ENCODE measurements at regions not wholly inside any gene's neighbourhood (a gene's known extent, or its start where the extent isn't known, plus 50 kb on each side); places are given as distances from the start of the nearest gene placed in this dataset.

GRCh38 chr6:3612341-3613041, 139.0 kb downstream of the PXDC1 start:
- H3K36me3 ChIP-seq (ENCODE audit: insufficient read depth in 1 of 2, low read depth in 1 of 2): no peaks in the 10 kb centered on the region
- DNase-seq (no peak), ATAC-seq (peak; percentile 90 to 95 (median 92))
- no peaks in the 10 kb centered on the region for H3K9me3 ChIP-seq
- peak overlapping the region; percentile 59 for H3K27ac ChIP-seq
- TF ChIP-seq, protein P1, sequence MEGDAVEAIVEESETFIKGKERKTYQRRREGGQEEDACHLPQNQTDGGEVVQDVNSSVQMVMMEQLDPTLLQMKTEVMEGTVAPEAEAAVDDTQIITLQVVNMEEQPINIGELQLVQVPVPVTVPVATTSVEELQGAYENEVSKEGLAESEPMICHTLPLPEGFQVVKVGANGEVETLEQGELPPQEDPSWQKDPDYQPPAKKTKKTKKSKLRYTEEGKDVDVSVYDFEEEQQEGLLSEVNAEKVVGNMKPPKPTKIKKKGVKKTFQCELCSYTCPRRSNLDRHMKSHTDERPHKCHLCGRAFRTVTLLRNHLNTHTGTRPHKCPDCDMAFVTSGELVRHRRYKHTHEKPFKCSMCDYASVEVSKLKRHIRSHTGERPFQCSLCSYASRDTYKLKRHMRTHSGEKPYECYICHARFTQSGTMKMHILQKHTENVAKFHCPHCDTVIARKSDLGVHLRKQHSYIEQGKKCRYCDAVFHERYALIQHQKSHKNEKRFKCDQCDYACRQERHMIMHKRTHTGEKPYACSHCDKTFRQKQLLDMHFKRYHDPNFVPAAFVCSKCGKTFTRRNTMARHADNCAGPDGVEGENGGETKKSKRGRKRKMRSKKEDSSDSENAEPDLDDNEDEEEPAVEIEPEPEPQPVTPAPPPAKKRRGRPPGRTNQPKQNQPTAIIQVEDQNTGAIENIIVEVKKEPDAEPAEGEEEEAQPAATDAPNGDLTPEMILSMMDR (IDR thresholded peaks at IDR 0.05): no peak
- 32 to 45% (median 44%) methylated on average over 8 of the region's 8 CpGs for WGBS, 3 donors
- H3K4me3 ChIP-seq: no peak overlapping the region
- no peaks in the 10 kb centered on the region for H3K27me3 ChIP-seq (ENCODE audit: insufficient read depth in 3 of 3, low read length in 2 of 3)
- no peaks in the 10 kb centered on the region for H3K4me1 ChIP-seq
- intact Hi-C loops (cut with DNase I): loop anchor here in 1 of 2 donors (10.0 kb wide), 1 partner anchor 338 kb away; no protein-coding TSS in a partner anchor

- DNase-seq (no peak), ATAC-seq (no peak)
- no peaks in the 10 kb centered on the region for H3K36me3 ChIP-seq (ENCODE audit: insufficient read depth in 1 of 2, low read depth in 1 of 2)
- H3K4me3 ChIP-seq: no peak overlapping the region
- WGBS, 3 donors: 66 to 78% (median 75%) methylated on average over 7 of the region's 7 CpGs
- H3K4me1 ChIP-seq: no peaks in the 10 kb centered on the region
- intact Hi-C loops (cut with DNase I): loop anchor here in 1 of 2 donors (10.0 kb wide), 1 partner anchor 336 kb away; no protein-coding TSS in a partner anchor
- TF ChIP-seq, protein P1 (IDR thresholded peaks at IDR 0.05): no peak
- no peaks in the 10 kb centered on the region for H3K9me3 ChIP-seq
- no peaks in the 10 kb centered on the region for H3K27me3 ChIP-seq (ENCODE audit: insufficient read depth in 3 of 3, low read length in 2 of 3)
- H3K27ac ChIP-seq: no peak overlapping the region
These were observed 140.6 kb downstream of the PXDC1 start for GRCh38 chr6:3610921-3611320.

DNA sequence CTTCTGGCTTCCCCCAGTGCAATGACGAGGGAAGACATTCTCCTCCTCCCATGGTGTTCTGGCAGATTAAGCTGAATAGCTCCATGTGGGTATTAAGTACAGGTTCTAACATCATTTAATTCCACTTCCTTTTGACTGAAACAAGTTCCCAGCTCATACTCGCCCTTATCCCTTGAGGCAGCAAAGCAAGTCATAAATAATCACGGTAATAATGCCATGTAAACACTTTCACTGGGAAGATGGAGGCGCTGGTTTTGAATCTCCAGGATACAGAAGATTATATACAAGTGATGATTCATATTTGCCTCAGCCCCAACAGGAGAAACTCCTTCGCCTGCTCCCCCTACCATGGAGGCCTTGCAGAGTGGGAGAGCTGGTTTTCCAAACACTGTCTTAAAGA, 141.3 kb downstream of the PXDC1 start:
- Histone ChIP-seq H3K36me3 (ENCODE audit: insufficient read depth in 1 of 2, low read depth in 1 of 2) (no peaks in the 10 kb centered on the region), H3K27me3 (ENCODE audit: insufficient read depth in 3 of 3, low read length in 2 of 3) (no peaks in the 10 kb centered on the region), H3K27ac (no peak overlapping the region), H3K4me3 (no peak overlapping the region), H3K4me1 (no peaks in the 10 kb centered on the region), H3K9me3 (no peaks in the 10 kb centered on the region)
- TF ChIP-seq, protein P1 (IDR thresholded peaks at IDR 0.05): no peak
- DNase-seq: no peak
- intact Hi-C loops (cut with DNase I): loop anchor here in 1 of 2 donors (10.0 kb wide), 1 partner anchor 335 kb away; no protein-coding TSS in a partner anchor
- no peak for ATAC-seq
- WGBS, 3 donors: 64 to 73% (median 68%) methylated on average over 5 of the region's 5 CpGs

DNA sequence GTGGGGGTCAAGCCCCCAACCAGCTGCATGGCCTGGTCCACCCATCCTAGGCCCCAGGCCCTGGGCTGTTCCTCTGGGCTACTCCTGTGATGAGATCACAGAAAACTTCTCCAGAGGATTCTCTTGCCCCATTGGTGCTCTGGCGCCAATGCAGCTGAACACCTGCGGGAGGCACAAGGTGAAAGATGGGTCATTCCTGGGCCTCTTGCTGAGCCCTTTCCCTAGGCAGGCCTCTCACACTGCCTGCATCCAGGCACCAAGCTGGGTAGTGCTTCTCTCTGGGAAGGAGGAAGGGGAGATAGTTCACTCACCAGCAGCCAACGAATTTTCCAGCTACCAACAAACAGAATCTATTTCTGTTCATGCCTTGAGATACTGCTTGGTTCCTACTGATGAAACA, 142.1 kb downstream of the PXDC1 start:
- H3K27me3 ChIP-seq (ENCODE audit: insufficient read depth in 3 of 3, low read length in 2 of 3): no peaks in the 10 kb centered on the region
- intact Hi-C loops (cut with DNase I): no loop called here
- TF ChIP-seq, protein P1 (IDR thresholded peaks at IDR 0.05): no peak
- no peaks in the 10 kb centered on the region for H3K9me3 ChIP-seq
- DNase-seq (no peak), ATAC-seq (no peak)
- 88 to 94% (median 94%) methylated on average over 3 of the region's 3 CpGs for WGBS, 3 donors
- H3K36me3 ChIP-seq (ENCODE audit: insufficient read depth in 1 of 2, low read depth in 1 of 2): no peaks in the 10 kb centered on the region
- no peak overlapping the region for H3K27ac ChIP-seq
- no peaks in the 10 kb centered on the region for H3K4me1 ChIP-seq
- no peak overlapping the region for H3K4me3 ChIP-seq

DNA sequence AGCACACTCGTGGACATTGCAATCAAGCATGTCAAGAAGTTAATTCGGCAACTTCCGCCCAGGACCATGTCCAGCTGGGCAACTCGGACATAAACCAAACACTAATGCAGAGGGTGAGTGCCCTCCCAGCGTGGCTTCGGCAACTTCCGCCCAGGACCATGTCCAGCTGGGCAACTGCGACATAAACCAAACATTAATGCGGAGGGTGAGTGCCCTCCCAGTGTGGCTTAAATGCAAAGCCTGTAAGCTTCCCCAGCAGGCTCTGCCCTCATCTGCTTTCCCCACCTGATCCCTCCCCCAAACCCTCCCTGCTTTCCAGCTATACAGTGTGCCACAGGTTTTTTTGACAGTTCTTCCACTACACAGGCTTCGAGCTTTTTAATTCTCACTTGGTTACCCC, 143.4 kb downstream of the PXDC1 start:
- DNase-seq (no peak), ATAC-seq (no peak)
- TF ChIP-seq, protein P1 (IDR thresholded peaks at IDR 0.05): no peak
- Histone ChIP-seq H3K4me1 (no peaks in the 10 kb centered on the region), H3K27me3 (ENCODE audit: insufficient read depth in 3 of 3, low read length in 2 of 3) (no peaks in the 10 kb centered on the region), H3K4me3 (no peak overlapping the region), H3K9me3 (no peaks in the 10 kb centered on the region), H3K36me3 (ENCODE audit: insufficient read depth in 1 of 2, low read depth in 1 of 2) (no peaks in the 10 kb centered on the region), H3K27ac (no peak overlapping the region)
- intact Hi-C loops (cut with DNase I): no loop called here
- 51 to 80% (median 79%) methylated on average over 10 of the region's 10 CpGs for WGBS, 3 donors
